Panc1 (cell line): ENCODE measurements at regions not wholly inside any gene's neighbourhood (a gene's known extent, or its start where the extent isn't known, plus 50 kb on each side); places are given as distances from the start of the nearest gene placed in this dataset.

Source experiments
- CTCF ChIP-seq: fragments of 450-650 bp; IDR thresholded peaks from 2 replicates; pipeline ENCODE4 v1.5.1; 2017; ENCODE audit warnings: mild to moderate bottlenecking
- POLR2AphosphoS5 ChIP-seq: IDR thresholded peaks from 2 replicates; pipeline ENCODE4 v1.6.1; 2012; ENCODE audit warnings: mild to moderate bottlenecking, low read depth, low read length, moderate library complexity
- REST ChIP-seq, 2 experiments: IDR thresholded peaks; 2 replicates each; pipeline ENCODE4 v1.6.1; 2011 to 2012; ENCODE audit warnings: low read depth in 2 of 2, control low read depth in 1 of 2, low read length in 1 of 2, mild to moderate bottlenecking in 1 of 2, moderate library complexity in 1 of 2; ENCODE audit not compliant: insufficient read depth in 1 of 2
- TCF7L2 ChIP-seq: IDR thresholded peaks from 2 replicates; pipeline ENCODE4 v1.6.1; 2011; ENCODE audit warnings: mild to moderate bottlenecking, low read depth, low read length, inconsistent platforms

GRCh38 chr14:34059037-34059924 lies 108.4 kb upstream of the EGLN3 start:
- TF ChIP-seq REST (IDR thresholded peaks at IDR 0.05; ENCODE audit: insufficient read depth in 1 of 2, low read depth in 2 of 2, low read length in 1 of 2) (no peak), CTCF (no peak), POLR2AphosphoS5 (no peak), TCF7L2 (no peak)
